ENCODE measurements at regions not wholly inside any gene's neighbourhood (a gene's known extent, or its start where the extent isn't known, plus 50 kb on each side); places are given as distances from the start of the nearest gene placed in this dataset.
"Not testable (repeated sequence)": the region's sequence is repeated elsewhere in the genome, so short reads cannot be mapped to it uniquely, and the experiment has no call there.

GRCh38 chr4:190118519-190118918 lies 54.2 kb downstream of the DBET start:
- H3K27ac ChIP-seq, result not testable (repeated sequence)

- not testable (repeated sequence) for H3K27ac ChIP-seq
Measured at GRCh38 chr4:190119474-190119873, 54.1 kb upstream of the DUX4 start.

- peak; percentile 64 for TF ChIP-seq CTCF (conservative IDR thresholded peaks at IDR 0.05)
- H3K27ac ChIP-seq, result not testable (repeated sequence)
Measured at GRCh38 chr4:190120111-190120514, 53.5 kb upstream of the DUX4 start.

GRCh38 chr4:190120537-190121001 lies 53.0 kb upstream of the DUX4 start:
- not testable (repeated sequence) for H3K27ac ChIP-seq

- H3K27ac ChIP-seq, result not testable (repeated sequence)
Measured at GRCh38 chr4:190121076-190121671, 52.4 kb upstream of the DUX4 start.

- no peak for TF ChIP-seq ZFX (IDR thresholded peaks at IDR 0.05)
- no peak for TF ChIP-seq CTCF (conservative IDR thresholded peaks at IDR 0.05)
- H3K27ac ChIP-seq, result no peak overlapping the region
Measured at GRCh38 chr4:190121759-190122158, 51.8 kb upstream of the DUX4 start.

- not testable (repeated sequence) for H3K27ac ChIP-seq
Measured at GRCh38 chr4:190122161-190123142, 51.1 kb upstream of the DUX4 start.

Measured in C4-2B (cell line).